GM19438 (cell line): ENCODE measurements at regions not wholly inside any gene's neighbourhood (a gene's known extent, or its start where the extent isn't known, plus 50 kb on each side); places are given as distances from the start of the nearest gene placed in this dataset.
"Not testable (repeated sequence)": the region's sequence is repeated elsewhere in the genome, so short reads cannot be mapped to it uniquely, and the experiment has no call there.

ENCODE experiments used
- ATAC-seq: cut with Tn5 transposase; IDR thresholded peaks from one replicate; pipeline ENCODE4 v1.9.1; 2021; ENCODE audit warnings: low read depth; ENCODE audit not compliant: unreplicated experiment

- ATAC-seq = not testable (repeated sequence)
These were observed 126.5 kb downstream of the PCDH18 start for GRCh38 chr4:137405833-137406232.

- ATAC-seq = no peak
These were observed 138.3 kb downstream of the PCDH18 start for GRCh38 chr4:137394018-137394417.

GRCh38 chr4:137393044-137393443 is 139.2 kb downstream of the PCDH18 start:
- no peak for ATAC-seq

GRCh38 chr4:137390707-137391106 is 141.6 kb downstream of the PCDH18 start:
- no peak for ATAC-seq

GRCh38 chr4:137389911-137390520 is 142.3 kb downstream of the PCDH18 start:
- no peak for ATAC-seq

GRCh38 chr4:137387924-137388323 is 144.4 kb downstream of the PCDH18 start:
- ATAC-seq = no peak

GRCh38 chr4:137384476-137384875 is 147.8 kb downstream of the PCDH18 start:
- no peak for ATAC-seq

- ATAC-seq = no peak
These were observed 153.5 kb downstream of the PCDH18 start for GRCh38 chr4:137378821-137379220.

GRCh38 chr4:137378393-137378792 is 153.9 kb downstream of the PCDH18 start:
- ATAC-seq = no peak

- no peak for ATAC-seq
These were observed 156.0 kb downstream of the PCDH18 start for GRCh38 chr4:137376312-137376711.

GRCh38 chr4:137375111-137375850 is 157.0 kb downstream of the PCDH18 start:
- no peak for ATAC-seq

- no peak for ATAC-seq
These were observed 161.6 kb downstream of the PCDH18 start for GRCh38 chr4:137370679-137371078.

GRCh38 chr4:137370206-137370633 is 162.1 kb downstream of the PCDH18 start:
- no peak for ATAC-seq

- no peak for ATAC-seq
These were observed 164.7 kb downstream of the PCDH18 start for GRCh38 chr4:137367620-137368019.

- ATAC-seq = no peak
These were observed 168.8 kb downstream of the PCDH18 start for GRCh38 chr4:137363496-137363895.

GRCh38 chr4:137361756-137362470 is 170.4 kb downstream of the PCDH18 start:
- no peak for ATAC-seq

- ATAC-seq = no peak
These were observed 171.5 kb downstream of the PCDH18 start for GRCh38 chr4:137360761-137361160.

GRCh38 chr4:137359691-137360315 is 172.5 kb downstream of the PCDH18 start:
- no peak for ATAC-seq

- not testable (repeated sequence) for ATAC-seq
These were observed 177.7 kb downstream of the PCDH18 start for GRCh38 chr4:137354562-137354961.

- no peak for ATAC-seq
These were observed 184.9 kb downstream of the PCDH18 start for GRCh38 chr4:137347371-137347770.

GRCh38 chr4:137345597-137345996 is 186.7 kb downstream of the PCDH18 start:
- no peak for ATAC-seq
